Transverse colon (tissue), 4 donors: ENCODE measurements at regions not wholly inside any gene's neighbourhood (a gene's known extent, or its start where the extent isn't known, plus 50 kb on each side); places are given as distances from the start of the nearest gene placed in this dataset.

ENCODE experiments used
- DNase-seq: peaks from one replicate; pipeline ENCODE4 v3.0.0-alpha.2; 2019
- H3K27ac ChIP-seq, 4 donors: fragments of 200-600 bp; sonication (generic); 2 replicates each; pipeline ENCODE4 v1.5.1; 2016 to 2018; ENCODE audit warnings: inconsistent platforms in 4 of 4
- H3K27me3 ChIP-seq: fragments of 200-600 bp; sonication (generic); 2 replicates; pipeline ENCODE4 v1.5.1; 2017; ENCODE audit warnings: inconsistent platforms
- H3K36me3 ChIP-seq, 4 donors: fragments of 200-600 bp; sonication (generic); 2 replicates each; pipeline ENCODE4 v1.5.1; 2017 to 2019; ENCODE audit warnings: inconsistent platforms in 4 of 4
- H3K4me1 ChIP-seq, 4 donors: fragments of 200-600 bp; sonication (generic); 2 replicates each; pipeline ENCODE4 v1.5.1; 2017 to 2020; ENCODE audit warnings: inconsistent platforms in 4 of 4
- H3K4me3 ChIP-seq, 4 donors: fragments of 200-600 bp; sonication (generic); 1 replicate in 1 of 4; 2 replicates in 3 of 4; pipeline versions ENCODE4 v1.5.1 to v1.6.1; 2017 to 2019; ENCODE audit warnings: inconsistent platforms in 4 of 4
- H3K9me3 ChIP-seq, 2 donors: fragments of 200-600 bp; sonication (generic); 2 replicates each; pipeline ENCODE4 v1.5.1; 2017 to 2019; ENCODE audit warnings: inconsistent platforms in 2 of 2
- EP300 ChIP-seq: sonication (generic); formaldehyde crosslinking; IDR thresholded peaks from one replicate; pipeline ENCODE4 v1.6.1; 2017; ENCODE audit warnings: antibody characterized with exemption, low read depth
- POLR2A ChIP-seq: fragments of 450-650 bp; IDR thresholded peaks from one replicate; pipeline ENCODE4 v1.6.1; 2016; ENCODE audit warnings: antibody characterized with exemption, mild to moderate bottlenecking, moderate library complexity
- POLR2AphosphoS5 ChIP-seq, 3 donors: sonication (generic); formaldehyde crosslinking; IDR thresholded peaks; one replicate each; pipeline ENCODE4 v1.6.1; 2016; ENCODE audit warnings: antibody characterized with exemption in 3 of 3
- WGBS, 2 donors: methylation state at CpG; one replicate each; pipeline ENCODE4 v1.1.5; 2018; ENCODE audit warnings: low coverage in 1 of 2; 5-methylcytosine and 5-hydroxymethylcytosine counted together
- in situ Hi-C, 4 donors: fragments of 200-750 bp; cut with MboI; loops; one replicate each; pipeline versions ENCODE4 v1.15.0 to v1.15.1; 2017; ENCODE audit warnings: low sequenced_read_pairs in 3 of 4, low pct_ligation_motif_present in 1 of 4, low pct_unique_long_range_greater_than_20kb in 1 of 4
- intact Hi-C: fragments of 100-400 bp; cut with DNase I; formaldehyde crosslinking; loops from one replicate; pipeline ENCODE4 v1.15.1; 2023; ENCODE audit warnings: low total_unique reads
- TF ChIP-seq, protein P1 (sequence below), 5 experiments: fragments of 200-600 bp in 3 of 5; fragments of 450-650 bp in 2 of 5; sonication (generic) in 3 of 5; IDR thresholded peaks; 1 replicate in 2 of 5; 2 replicates in 3 of 5; pipeline ENCODE4 v1.5.1; 2016 to 2017; ENCODE audit warnings: antibody characterized with exemption in 5 of 5, inconsistent platforms in 3 of 5, mild to moderate bottlenecking in 2 of 5, moderate library complexity in 1 of 5

DNA sequence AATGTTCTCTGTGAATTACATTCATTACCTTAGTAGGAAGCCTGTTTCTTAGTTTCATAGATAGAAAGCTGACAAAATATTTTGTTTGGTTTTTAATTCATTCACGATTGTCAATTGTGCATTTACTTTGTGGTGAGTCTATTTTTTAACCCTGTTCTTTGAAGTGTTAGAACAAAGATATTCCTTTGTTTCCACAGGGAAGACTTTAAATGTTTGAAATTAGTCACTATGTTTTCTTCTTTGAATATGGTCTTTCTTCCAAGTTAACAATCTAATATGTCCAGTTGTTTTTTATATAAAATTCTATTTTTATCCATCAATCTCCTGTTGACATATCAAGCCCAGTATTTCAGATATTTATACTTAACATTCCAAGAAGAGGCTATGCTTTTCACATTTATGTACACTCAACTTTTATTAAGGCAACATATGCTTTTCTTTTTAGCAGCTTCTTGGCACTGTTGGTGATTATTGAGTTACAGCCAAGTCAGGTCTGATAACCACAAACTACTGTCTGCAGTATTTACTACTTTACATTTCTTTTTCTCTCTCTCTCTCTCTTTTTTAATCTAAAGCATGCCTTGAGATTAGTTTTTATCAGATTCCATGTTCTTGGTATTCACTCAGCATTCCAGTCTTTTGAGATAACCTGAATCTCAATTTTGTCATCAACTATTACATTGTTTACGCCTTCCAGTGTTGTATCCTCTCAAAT lies 812.8 kb upstream of the SLC10A2 start:
- no peak overlapping the region for H3K4me3 ChIP-seq
- 67 to 77% methylated on average over 2 of the region's 2 CpGs for WGBS, 2 donors
- in situ Hi-C loops (no loop called here), intact Hi-C loops (no loop called here)
- H3K36me3 ChIP-seq: no peaks in the 10 kb centered on the region
- no peak for DNase-seq
- no peaks in the 10 kb centered on the region for H3K9me3 ChIP-seq
- H3K27me3 ChIP-seq: no peaks in the 10 kb centered on the region
- no peak for TF ChIP-seq POLR2A
- TF ChIP-seq, protein P1, sequence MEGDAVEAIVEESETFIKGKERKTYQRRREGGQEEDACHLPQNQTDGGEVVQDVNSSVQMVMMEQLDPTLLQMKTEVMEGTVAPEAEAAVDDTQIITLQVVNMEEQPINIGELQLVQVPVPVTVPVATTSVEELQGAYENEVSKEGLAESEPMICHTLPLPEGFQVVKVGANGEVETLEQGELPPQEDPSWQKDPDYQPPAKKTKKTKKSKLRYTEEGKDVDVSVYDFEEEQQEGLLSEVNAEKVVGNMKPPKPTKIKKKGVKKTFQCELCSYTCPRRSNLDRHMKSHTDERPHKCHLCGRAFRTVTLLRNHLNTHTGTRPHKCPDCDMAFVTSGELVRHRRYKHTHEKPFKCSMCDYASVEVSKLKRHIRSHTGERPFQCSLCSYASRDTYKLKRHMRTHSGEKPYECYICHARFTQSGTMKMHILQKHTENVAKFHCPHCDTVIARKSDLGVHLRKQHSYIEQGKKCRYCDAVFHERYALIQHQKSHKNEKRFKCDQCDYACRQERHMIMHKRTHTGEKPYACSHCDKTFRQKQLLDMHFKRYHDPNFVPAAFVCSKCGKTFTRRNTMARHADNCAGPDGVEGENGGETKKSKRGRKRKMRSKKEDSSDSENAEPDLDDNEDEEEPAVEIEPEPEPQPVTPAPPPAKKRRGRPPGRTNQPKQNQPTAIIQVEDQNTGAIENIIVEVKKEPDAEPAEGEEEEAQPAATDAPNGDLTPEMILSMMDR (IDR thresholded peaks at IDR 0.05): no peak
- TF ChIP-seq POLR2AphosphoS5 (IDR thresholded peaks at IDR 0.05): no peak
- no peak for TF ChIP-seq EP300
- no peak overlapping the region for H3K27ac ChIP-seq
- no peaks in the 10 kb centered on the region for H3K4me1 ChIP-seq

DNA sequence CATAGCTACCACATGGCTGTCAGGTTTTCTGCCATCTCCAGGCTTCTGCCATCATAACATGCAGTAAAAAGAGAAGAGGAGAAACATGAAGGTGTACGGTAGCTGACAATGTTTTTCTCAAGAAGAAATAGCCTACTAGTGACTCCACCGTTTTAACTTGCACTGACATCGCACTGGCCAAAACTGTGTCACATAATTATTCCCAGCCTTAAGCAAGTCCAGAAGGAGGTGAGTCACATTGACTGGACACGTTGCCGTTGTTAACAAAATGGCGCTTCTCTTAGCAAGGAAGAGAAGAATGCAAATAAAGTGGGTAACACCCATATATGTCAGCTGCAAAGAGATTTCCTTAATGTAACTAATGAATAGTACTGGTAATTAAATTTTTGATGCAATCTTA lies 810.4 kb upstream of the SLC10A2 start:
- TF ChIP-seq POLR2AphosphoS5 (IDR thresholded peaks at IDR 0.05) (no peak), EP300 (no peak), POLR2A (no peak)
- TF ChIP-seq, protein P1 (IDR thresholded peaks at IDR 0.05): no peak
- H3K4me3 ChIP-seq: no peak overlapping the region
- H3K27me3 ChIP-seq: no peaks in the 10 kb centered on the region
- no peaks in the 10 kb centered on the region for H3K4me1 ChIP-seq
- in situ Hi-C loops: no loop called here
- intact Hi-C loops: no loop called here
- 81 to 96% methylated on average over 6 of the region's 6 CpGs for WGBS, 2 donors
- H3K36me3 ChIP-seq: no peaks in the 10 kb centered on the region
- H3K27ac ChIP-seq: no peak overlapping the region
- no peaks in the 10 kb centered on the region for H3K9me3 ChIP-seq
- DNase-seq: no peak

GRCh38 chr13:103873725-103874124 lies 807.5 kb upstream of the SLC10A2 start:
- TF ChIP-seq, protein P1 (IDR thresholded peaks at IDR 0.05): no peak
- TF ChIP-seq EP300 (no peak), POLR2AphosphoS5 (IDR thresholded peaks at IDR 0.05) (no peak), POLR2A (no peak)
- intact Hi-C loops: no loop called here
- Histone ChIP-seq H3K27me3 (no peaks in the 10 kb centered on the region), H3K36me3 (no peaks in the 10 kb centered on the region), H3K4me3 (no peak overlapping the region), H3K9me3 (no peaks in the 10 kb centered on the region), H3K27ac (no peak overlapping the region), H3K4me1 (no peaks in the 10 kb centered on the region)
- no peak for DNase-seq
- in situ Hi-C loops: no loop called here
- 78 to 80% methylated on average over 4 of the region's 4 CpGs for WGBS, 2 donors

GRCh38 chr13:103866048-103866447 lies 799.8 kb upstream of the SLC10A2 start:
- intact Hi-C loops (no loop called here), in situ Hi-C loops (no loop called here)
- no peak for DNase-seq
- 79 to 83% methylated on average over 8 of the region's 8 CpGs for WGBS, 2 donors
- Histone ChIP-seq H3K4me3 (no peak overlapping the region), H3K27ac (no peak overlapping the region), H3K27me3 (no peaks in the 10 kb centered on the region), H3K4me1 (no peaks in the 10 kb centered on the region), H3K9me3 (no peaks in the 10 kb centered on the region), H3K36me3 (no peaks in the 10 kb centered on the region)
- TF ChIP-seq POLR2AphosphoS5 (IDR thresholded peaks at IDR 0.05): no peak
- TF ChIP-seq EP300: no peak
- TF ChIP-seq POLR2A: no peak
- TF ChIP-seq, protein P1 (IDR thresholded peaks at IDR 0.05): no peak
